Adrenal gland (tissue), 9 donors: ENCODE measurements at regions not wholly inside any gene's neighbourhood (a gene's known extent, or its start where the extent isn't known, plus 50 kb on each side); places are given as distances from the start of the nearest gene placed in this dataset.

Experiments
- DNase-seq, 7 donors: peaks; one replicate each; pipeline ENCODE4 v3.0.0-alpha.2; 2019 to 2020
- H3K27ac ChIP-seq, 5 donors: fragments of 200-600 bp; sonication (generic) in 4 of 5; 1 replicate in 3 of 5; 2 replicates in 2 of 5; pipeline versions ENCODE4 v1.5.1 to v1.8.0; 2016 to 2020; ENCODE audit warnings: mild to moderate bottlenecking in 1 of 5
- H3K27me3 ChIP-seq: fragments of 200-600 bp; 2 replicates; pipeline ENCODE4 v1.8.0; 2021
- H3K36me3 ChIP-seq, 2 donors: fragments of 200-600 bp; replicated peaks in 1 of 2; 1 replicate in 1 of 2; 2 replicates in 1 of 2; pipeline versions ENCODE4 v1.5.1 to v1.8.0; 2018 to 2022
- H3K4me1 ChIP-seq, 2 donors: fragments of 200-600 bp; replicated peaks in 1 of 2; 1 replicate in 1 of 2; 2 replicates in 1 of 2; pipeline versions ENCODE4 v1.5.1 to v1.8.0; 2018 to 2021
- H3K4me3 ChIP-seq, 4 donors: fragments of 200-600 bp; sonication (generic) in 3 of 4; one replicate each; pipeline ENCODE4 v1.5.1; 2016 to 2018
- H3K9me3 ChIP-seq, 3 donors: fragments of 200-600 bp; sonication (generic) in 1 of 3; replicated peaks in 1 of 3; 1 replicate in 2 of 3; 2 replicates in 1 of 3; pipeline versions ENCODE4 v1.5.1 to v1.8.0; 2016 to 2021
- CTCF ChIP-seq, 6 experiments: fragments of 450-650 bp in 4 of 6; fragments of 200-600 bp in 2 of 6; sonication (generic) in 1 of 6; IDR thresholded peaks; 1 replicate in 5 of 6; 2 replicates in 1 of 6; pipeline versions ENCODE4 v1.5.1 to v1.8.0; 2016 to 2021; ENCODE audit warnings: antibody characterized with exemption in 6 of 6, mild to moderate bottlenecking in 2 of 6, moderate library complexity in 1 of 6
- POLR2A ChIP-seq, 2 donors: fragments of 450-650 bp; IDR thresholded peaks; one replicate each; pipeline ENCODE4 v1.6.1; 2017; ENCODE audit warnings: antibody characterized with exemption in 2 of 2, mild to moderate bottlenecking in 2 of 2, moderate library complexity in 1 of 2
- WGBS, 4 donors: extraction: QIAGEN DNeasy Blood & Tissue Kit in 2 of 4; methylation state at CpG; one replicate each; pipeline versions ENCODE4 v1.1.5 to v1.1.7; 2013 to 2017; 5-methylcytosine and 5-hydroxymethylcytosine counted together
- intact Hi-C, 2 donors: fragments of 100-400 bp; cut with DNase I; formaldehyde crosslinking; loops; one replicate each; pipeline versions ENCODE4 v1.14.1 to v1.15.0; 2022 to 2023
- donor health status: healthy with polysubstance abuse.
- donor health status: Bipolar disorder and iron deficiency.
- donor health status: DM: yes; HTN: yes; CAD: no.
- donor health status: DM: no; HTN: no; CAD: no.
- donor health status: DM: no; HTN: no; CAD: no.

GRCh38 chr13:107427536-107427935, 787.8 kb downstream of the LIG4 start:
- Histone ChIP-seq H3K4me1 (no peaks in the 10 kb centered on the region), H3K27ac (no peak overlapping the region), H3K36me3 (no peaks in the 10 kb centered on the region), H3K9me3 (peaks cover 0 to 6% (median 0%) of the 10 kb centered on the region in 3 donors), H3K4me3 (no peak overlapping the region), H3K27me3 (no peaks in the 10 kb centered on the region)
- intact Hi-C loops: no loop called here
- TF ChIP-seq POLR2A (IDR thresholded peaks at IDR 0.05) (no peak), CTCF (IDR thresholded peaks at IDR 0.05) (no peak)
- no peak for DNase-seq

GRCh38 chr13:107422421-107422820, 792.9 kb downstream of the LIG4 start:
- intact Hi-C loops: no loop called here
- TF ChIP-seq POLR2A (IDR thresholded peaks at IDR 0.05) (no peak), CTCF (IDR thresholded peaks at IDR 0.05) (no peak)

GRCh38 chr13:107421951-107422350, 793.4 kb downstream of the LIG4 start:
- no peaks in the 10 kb centered on the region for H3K4me1 ChIP-seq
- 72 to 85% (median 79%) methylated on average over 1 of the region's 1 CpG for WGBS, 4 donors
- H3K4me3 ChIP-seq: no peak overlapping the region
- no peaks in the 10 kb centered on the region for H3K36me3 ChIP-seq
- DNase-seq: no peak
- intact Hi-C loops: no loop called here
- TF ChIP-seq POLR2A (IDR thresholded peaks at IDR 0.05) (no peak), CTCF (IDR thresholded peaks at IDR 0.05) (no peak)
- no peaks in the 10 kb centered on the region for H3K27me3 ChIP-seq
- H3K27ac ChIP-seq: no peak overlapping the region
- peaks cover 0 to 4% (median 0%) of the 10 kb centered on the region in 3 donors for H3K9me3 ChIP-seq

More at GRCh38 chr13:107422421-107422820, 792.9 kb downstream of the LIG4 start:
- H3K4me3 ChIP-seq: no peak overlapping the region
- no peak overlapping the region for H3K27ac ChIP-seq
- H3K4me1 ChIP-seq: no peaks in the 10 kb centered on the region
- 69 to 78% (median 76%) methylated on average over 2 of the region's 2 CpGs for WGBS, 4 donors
- peaks cover 0 to 6% (median 0%) of the 10 kb centered on the region in 3 donors for H3K9me3 ChIP-seq
- no peak for DNase-seq
- H3K27me3 ChIP-seq: no peaks in the 10 kb centered on the region
- no peaks in the 10 kb centered on the region for H3K36me3 ChIP-seq

GRCh38 chr13:107421028-107421427, 794.3 kb downstream of the LIG4 start:
- Histone ChIP-seq H3K27me3 (no peaks in the 10 kb centered on the region), H3K36me3 (no peaks in the 10 kb centered on the region), H3K9me3 (no peaks in the 10 kb centered on the region), H3K4me3 (no peak overlapping the region), H3K27ac (no peak overlapping the region), H3K4me1 (no peaks in the 10 kb centered on the region)
- 43 to 61% (median 46%) methylated on average over 2 of the region's 2 CpGs for WGBS, 4 donors
- TF ChIP-seq CTCF (IDR thresholded peaks at IDR 0.05) (no peak), POLR2A (IDR thresholded peaks at IDR 0.05) (no peak)
- no peak for DNase-seq
- intact Hi-C loops: no loop called here
